Posterior cingulate gyrus (tissue), 11 donors: ENCODE measurements at regions not wholly inside any gene's neighbourhood (a gene's known extent, or its start where the extent isn't known, plus 50 kb on each side); places are given as distances from the start of the nearest gene placed in this dataset.

Experiments used
- DNase-seq, 10 donors: peaks; one replicate each; pipeline versions ENCODE4 v3.0.0 to v3.0.0-alpha.2; 2020 to 2021; ENCODE audit warnings: mixed read lengths in 3 of 10
- intact Hi-C: fragments of 100-400 bp; cut with DNase I; formaldehyde crosslinking; loops from one replicate; pipeline ENCODE4 v1.15.1; 2023

DNA sequence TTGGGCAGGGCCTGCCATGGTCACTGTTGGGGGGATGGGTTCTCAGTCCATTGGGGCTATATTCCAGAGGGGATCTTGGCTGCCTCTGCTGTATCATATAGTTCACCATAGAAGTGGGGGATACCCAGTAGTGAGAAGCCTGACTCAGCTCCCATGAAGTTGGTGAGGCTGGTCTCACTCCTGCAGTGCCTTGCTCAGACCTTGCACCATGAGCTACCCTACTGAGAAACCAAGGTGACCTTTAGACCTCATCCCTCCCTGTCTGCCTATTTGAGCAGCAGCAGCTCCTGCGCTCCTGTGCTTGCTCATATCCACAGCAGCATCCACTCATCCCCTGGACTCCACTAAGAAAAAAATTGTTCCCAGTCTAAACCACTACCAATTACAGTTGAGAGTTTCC lies 56.0 kb upstream of the HEY2 start:
- DNase-seq = no peak
- intact Hi-C loops = no loop called here

DNA sequence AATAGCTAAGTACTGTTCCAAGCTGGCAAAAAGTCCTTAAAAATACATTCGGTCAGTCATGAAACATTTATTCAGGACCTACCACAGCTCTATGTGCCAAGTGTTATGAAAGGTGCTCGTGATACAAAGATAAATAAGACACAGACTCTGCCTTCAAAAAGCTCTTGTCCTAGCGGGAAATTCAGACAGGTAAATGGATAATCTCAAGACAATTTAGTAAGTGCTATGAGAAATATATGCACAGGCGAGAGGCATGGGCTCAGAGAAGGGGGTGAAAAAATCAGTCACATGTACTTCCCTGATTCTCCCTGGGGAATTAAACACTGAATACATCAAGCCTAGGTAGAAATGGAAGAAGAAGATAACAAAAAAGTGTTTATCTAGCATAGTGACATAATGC lies 49.8 kb upstream of the HEY2 start:
- no peak for DNase-seq
- intact Hi-C loops = no loop called here
